ENCODE measurements at regions not wholly inside any gene's neighbourhood (a gene's known extent, or its start where the extent isn't known, plus 50 kb on each side); places are given as distances from the start of the nearest gene placed in this dataset.

DNA sequence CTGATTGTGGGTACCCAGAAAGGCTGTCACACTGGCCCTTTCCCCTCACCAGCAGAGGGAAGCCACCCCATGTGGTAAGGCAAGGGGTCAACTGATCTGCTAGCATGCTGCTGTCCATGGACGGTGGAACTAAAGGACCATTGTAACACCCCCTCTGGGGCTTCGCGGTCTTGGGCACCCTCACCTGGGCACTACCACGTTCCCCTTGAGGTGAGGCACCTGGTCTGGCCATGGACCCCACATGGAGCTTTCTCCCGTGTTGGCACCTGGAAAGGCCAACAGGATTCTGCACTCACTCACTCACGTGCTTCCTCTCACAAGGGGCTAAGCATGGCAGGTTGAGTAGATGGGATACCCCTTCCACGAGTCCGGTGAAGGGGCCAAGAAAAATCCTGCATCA is 72.0 kb upstream of the RFX3 start:
- Histone ChIP-seq H3K4me3 (replicated peaks; ENCODE audit: low read depth, low read length) (no peak overlapping the region), H3K36me3 (ENCODE audit: control insufficient read depth, insufficient read depth, low read length) (no peaks in the 10 kb centered on the region), H3K27me3 (replicated peaks; ENCODE audit: control insufficient read depth, insufficient read depth, low read length) (no peaks in the 10 kb centered on the region)
- no peak for DNase-seq (ENCODE audit: extremely low read depth, insufficient read length)
- TF ChIP-seq, protein P1, sequence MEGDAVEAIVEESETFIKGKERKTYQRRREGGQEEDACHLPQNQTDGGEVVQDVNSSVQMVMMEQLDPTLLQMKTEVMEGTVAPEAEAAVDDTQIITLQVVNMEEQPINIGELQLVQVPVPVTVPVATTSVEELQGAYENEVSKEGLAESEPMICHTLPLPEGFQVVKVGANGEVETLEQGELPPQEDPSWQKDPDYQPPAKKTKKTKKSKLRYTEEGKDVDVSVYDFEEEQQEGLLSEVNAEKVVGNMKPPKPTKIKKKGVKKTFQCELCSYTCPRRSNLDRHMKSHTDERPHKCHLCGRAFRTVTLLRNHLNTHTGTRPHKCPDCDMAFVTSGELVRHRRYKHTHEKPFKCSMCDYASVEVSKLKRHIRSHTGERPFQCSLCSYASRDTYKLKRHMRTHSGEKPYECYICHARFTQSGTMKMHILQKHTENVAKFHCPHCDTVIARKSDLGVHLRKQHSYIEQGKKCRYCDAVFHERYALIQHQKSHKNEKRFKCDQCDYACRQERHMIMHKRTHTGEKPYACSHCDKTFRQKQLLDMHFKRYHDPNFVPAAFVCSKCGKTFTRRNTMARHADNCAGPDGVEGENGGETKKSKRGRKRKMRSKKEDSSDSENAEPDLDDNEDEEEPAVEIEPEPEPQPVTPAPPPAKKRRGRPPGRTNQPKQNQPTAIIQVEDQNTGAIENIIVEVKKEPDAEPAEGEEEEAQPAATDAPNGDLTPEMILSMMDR (IDR thresholded peaks at IDR 0.05; ENCODE audit: insufficient read depth, low read length, poor library complexity, severe bottlenecking) = no peak

DNA sequence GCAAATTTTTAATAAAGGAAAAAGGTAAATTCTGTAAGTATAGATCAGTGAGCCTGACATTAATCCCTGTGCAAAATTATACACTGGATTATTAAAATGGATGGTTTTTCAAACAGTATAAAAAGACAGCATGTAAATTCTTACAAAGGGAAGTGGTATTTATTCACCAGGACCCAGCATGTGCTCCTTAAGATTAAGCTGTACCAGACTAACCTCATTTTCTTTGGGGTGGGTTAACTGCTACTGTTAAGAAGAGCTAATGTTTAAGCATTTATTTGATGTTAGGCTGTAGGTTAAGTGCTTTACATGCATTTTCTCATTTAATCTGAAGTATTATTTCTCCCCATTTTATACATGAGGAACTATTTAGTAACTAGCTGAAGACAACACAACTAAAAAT is 60.3 kb upstream of the RFX3 start:
- H3K4me3 ChIP-seq (replicated peaks; ENCODE audit: low read depth, low read length) = no peak overlapping the region
- DNase-seq (ENCODE audit: extremely low read depth, insufficient read length) = no peak
- no peaks in the 10 kb centered on the region for H3K27me3 ChIP-seq (replicated peaks; ENCODE audit: control insufficient read depth, insufficient read depth, low read length)
- TF ChIP-seq, protein P1 (IDR thresholded peaks at IDR 0.05; ENCODE audit: insufficient read depth, low read length, poor library complexity, severe bottlenecking) = no peak
- H3K36me3 ChIP-seq (ENCODE audit: control insufficient read depth, insufficient read depth, low read length) = no peaks in the 10 kb centered on the region

DNA sequence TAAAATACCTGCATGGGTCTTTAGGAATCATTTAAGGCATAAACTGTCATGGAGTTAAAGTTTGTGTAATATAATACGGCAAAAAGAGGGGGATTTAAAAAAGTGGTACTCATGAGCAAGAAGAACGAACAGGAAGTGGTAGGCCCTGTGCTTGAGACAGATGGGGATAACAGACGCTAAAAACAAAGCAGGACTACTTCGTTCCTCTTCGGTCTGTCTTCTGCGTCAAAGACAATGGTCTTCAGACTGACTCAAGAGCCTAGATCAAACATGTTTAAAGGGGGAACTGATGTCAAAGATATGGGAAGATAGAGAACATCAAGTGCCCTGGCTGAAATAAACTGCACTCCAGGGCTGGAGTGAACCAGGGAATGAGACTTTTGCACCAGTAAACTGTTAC is 59.8 kb upstream of the RFX3 start:
- TF ChIP-seq, protein P1 (IDR thresholded peaks at IDR 0.05; ENCODE audit: insufficient read depth, low read length, poor library complexity, severe bottlenecking) = no peak
- Histone ChIP-seq H3K27me3 (replicated peaks; ENCODE audit: control insufficient read depth, insufficient read depth, low read length) (no peaks in the 10 kb centered on the region), H3K36me3 (ENCODE audit: control insufficient read depth, insufficient read depth, low read length) (no peaks in the 10 kb centered on the region), H3K4me3 (replicated peaks; ENCODE audit: low read depth, low read length) (no peak overlapping the region)
- no peak for DNase-seq (ENCODE audit: extremely low read depth, insufficient read length)

DNA sequence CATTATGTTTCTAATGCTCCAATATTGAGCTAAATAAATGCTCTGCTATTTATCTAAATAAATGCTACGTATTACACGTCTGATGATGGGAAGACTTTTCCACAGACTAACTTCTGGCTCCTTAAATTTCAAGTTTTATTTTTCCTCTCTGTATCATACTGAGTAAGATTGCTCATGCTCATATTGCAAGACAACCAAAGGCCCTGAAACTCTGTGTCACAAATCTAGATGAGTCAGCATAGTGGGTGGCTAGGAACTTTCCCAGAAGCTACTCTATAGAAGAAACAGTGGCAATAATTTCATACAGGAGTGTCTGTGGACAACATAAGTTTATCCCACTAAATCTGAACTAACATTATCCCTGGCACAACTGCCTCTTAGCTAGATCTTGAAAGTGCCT is 53.0 kb upstream of the RFX3 start:
- TF ChIP-seq, protein P1 (IDR thresholded peaks at IDR 0.05; ENCODE audit: insufficient read depth, low read length, poor library complexity, severe bottlenecking) = no peak
- H3K4me3 ChIP-seq (replicated peaks; ENCODE audit: low read depth, low read length) = no peak overlapping the region
- no peaks in the 10 kb centered on the region for H3K36me3 ChIP-seq (ENCODE audit: control insufficient read depth, insufficient read depth, low read length)
- no peak for DNase-seq (ENCODE audit: extremely low read depth, insufficient read length)
- no peaks in the 10 kb centered on the region for H3K27me3 ChIP-seq (replicated peaks; ENCODE audit: control insufficient read depth, insufficient read depth, low read length)

DNA sequence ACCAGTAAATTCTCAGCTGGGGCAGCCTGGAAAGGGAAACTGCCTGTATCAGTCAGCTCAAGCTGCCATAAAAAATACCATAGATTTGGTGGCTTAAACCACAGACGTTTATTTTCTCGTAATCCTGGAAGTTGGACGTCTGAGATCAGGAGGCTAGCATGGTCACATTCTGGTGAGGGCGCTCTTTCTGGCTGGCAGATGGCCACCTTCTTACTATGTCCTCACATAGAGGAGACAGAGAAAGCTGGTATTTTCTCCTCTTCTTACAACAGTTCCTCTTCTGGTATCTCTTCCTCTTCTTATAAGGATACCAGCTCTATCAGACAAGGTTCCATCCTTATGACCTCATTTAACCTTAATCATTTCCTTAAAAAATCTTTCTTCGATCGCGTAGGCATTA is 50.5 kb upstream of the RFX3 start:
- no peak for DNase-seq (ENCODE audit: extremely low read depth, insufficient read length)
- Histone ChIP-seq H3K27me3 (replicated peaks; ENCODE audit: control insufficient read depth, insufficient read depth, low read length) (no peaks in the 10 kb centered on the region), H3K4me3 (replicated peaks; ENCODE audit: low read depth, low read length) (no peak overlapping the region), H3K36me3 (ENCODE audit: control insufficient read depth, insufficient read depth, low read length) (no peaks in the 10 kb centered on the region)
- TF ChIP-seq, protein P1 (IDR thresholded peaks at IDR 0.05; ENCODE audit: insufficient read depth, low read length, poor library complexity, severe bottlenecking) = no peak

DNA sequence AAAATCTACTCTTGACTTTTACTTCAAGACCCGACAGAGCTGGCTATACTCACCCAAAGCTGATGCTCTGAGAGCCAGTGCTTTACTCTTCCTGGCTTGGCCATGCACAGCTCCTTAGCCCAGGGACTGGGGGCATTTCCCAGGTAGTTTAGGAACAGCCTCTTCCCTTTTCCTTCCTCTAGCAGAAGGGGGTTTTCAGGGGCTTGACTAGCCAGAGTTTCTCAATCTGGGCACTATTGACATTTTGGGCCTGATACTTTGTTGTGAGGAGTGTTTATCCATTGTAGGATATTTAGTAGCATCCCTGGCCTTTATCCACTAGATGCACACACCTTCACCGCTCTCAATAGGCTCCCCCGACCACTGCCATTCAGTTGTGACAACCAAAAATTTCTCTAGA is 50.0 kb upstream of the RFX3 start:
- TF ChIP-seq, protein P1 (IDR thresholded peaks at IDR 0.05; ENCODE audit: insufficient read depth, low read length, poor library complexity, severe bottlenecking) = no peak
- H3K4me3 ChIP-seq (replicated peaks; ENCODE audit: low read depth, low read length) = no peak overlapping the region
- no peaks in the 10 kb centered on the region for H3K36me3 ChIP-seq (ENCODE audit: control insufficient read depth, insufficient read depth, low read length)
- no peaks in the 10 kb centered on the region for H3K27me3 ChIP-seq (replicated peaks; ENCODE audit: control insufficient read depth, insufficient read depth, low read length)
- no peak for DNase-seq (ENCODE audit: extremely low read depth, insufficient read length)
